Neuronal stem cell (in vitro differentiated cells): ENCODE measurements at regions not wholly inside any gene's neighbourhood (a gene's known extent, or its start where the extent isn't known, plus 50 kb on each side); places are given as distances from the start of the nearest gene placed in this dataset.
"Not testable (repeated sequence)": the region's sequence is repeated elsewhere in the genome, so short reads cannot be mapped to it uniquely, and the experiment has no call there.

Experiments used
- DNase-seq: peaks from one replicate; pipeline ENCODE4 v3.0.0-alpha.2; 2013; ENCODE audit warnings: low spot score
- H2AFZ ChIP-seq: one replicate; pipeline ENCODE4 v1.6.1; 2013; ENCODE audit warnings: mild to moderate bottlenecking, low read length, inconsistent platforms
- H2AK5ac ChIP-seq: 2 replicates; pipeline ENCODE4 v1.6.1; 2013; ENCODE audit warnings: low read depth, mild to moderate bottlenecking, inconsistent platforms, low read length, moderate library complexity, mixed read lengths
- H2BK120ac ChIP-seq: 2 replicates; pipeline ENCODE4 v1.6.1; 2013; ENCODE audit warnings: low read depth, mild to moderate bottlenecking, inconsistent platforms, low read length, moderate library complexity, mixed read lengths
- H2BK12ac ChIP-seq: one replicate; pipeline ENCODE4 v1.6.1; 2013; ENCODE audit warnings: low read length, inconsistent platforms
- H2BK15ac ChIP-seq: 2 replicates; pipeline ENCODE4 v1.6.1; 2013; ENCODE audit warnings: mild to moderate bottlenecking, low read length, inconsistent platforms, mixed read lengths
- H2BK5ac ChIP-seq: one replicate; pipeline ENCODE4 v1.6.1; 2013; ENCODE audit warnings: inconsistent platforms, mild to moderate bottlenecking, low read length, moderate library complexity
- H3K14ac ChIP-seq: one replicate; pipeline ENCODE4 v1.6.1; 2013; ENCODE audit warnings: low read length, inconsistent platforms
- H3K18ac ChIP-seq: 2 replicates; pipeline ENCODE4 v1.6.1; 2013; ENCODE audit warnings: low read length, inconsistent platforms
- H3K23ac ChIP-seq: 2 replicates; pipeline ENCODE4 v1.6.1; 2013; ENCODE audit warnings: low read depth, mild to moderate bottlenecking, mixed read lengths, low read length, inconsistent platforms; ENCODE audit not compliant: poor library complexity
- H3K27ac ChIP-seq: replicated peaks from 3 replicates; pipeline ENCODE4 v1.5.1; 2013; ENCODE audit warnings: low read length, inconsistent platforms
- H3K27me3 ChIP-seq, 3 experiments: 2 replicates each; pipeline ENCODE4 v1.6.1; 2013; ENCODE audit warnings: low read length in 3 of 3, mild to moderate bottlenecking in 2 of 3, inconsistent platforms in 1 of 3, low read depth in 1 of 3, mixed read lengths in 1 of 3, moderate library complexity in 1 of 3; ENCODE audit not compliant: control insufficient read depth in 3 of 3, insufficient read depth in 3 of 3
- H3K36me3 ChIP-seq, 2 donors: replicated peaks in 1 of 2; 2 replicates each; pipeline ENCODE4 v1.6.1; 2013; ENCODE audit warnings: low read length in 2 of 2; ENCODE audit not compliant: control insufficient read depth in 2 of 2, insufficient read depth in 2 of 2
- H3K4ac ChIP-seq: 2 replicates; pipeline ENCODE4 v1.6.1; 2013; ENCODE audit warnings: inconsistent platforms, mild to moderate bottlenecking, low read length, moderate library complexity
- H3K4me1 ChIP-seq, 2 donors: 1 replicate in 1 of 2; 2 replicates in 1 of 2; pipeline ENCODE4 v1.6.1; 2013; ENCODE audit warnings: low read length in 2 of 2, low read depth in 1 of 2; ENCODE audit not compliant: control insufficient read depth in 2 of 2, insufficient read depth in 1 of 2
- H3K4me2 ChIP-seq: one replicate; pipeline ENCODE4 v1.6.1; 2013; ENCODE audit warnings: mild to moderate bottlenecking, low read length, inconsistent platforms; ENCODE audit not compliant: insufficient read depth, poor library complexity, severe bottlenecking
- H3K4me3 ChIP-seq, 2 donors: 2 replicates each; pipeline ENCODE4 v1.5.1; 2013; ENCODE audit warnings: low read length in 2 of 2, mild to moderate bottlenecking in 2 of 2, inconsistent platforms in 1 of 2, moderate library complexity in 1 of 2
- H3K79me1 ChIP-seq: one replicate; pipeline ENCODE4 v1.6.1; 2013; ENCODE audit warnings: low read depth, mild to moderate bottlenecking, inconsistent platforms, low read length, moderate library complexity
- H3K9ac ChIP-seq: one replicate; pipeline ENCODE4 v1.6.1; 2013; ENCODE audit warnings: mild to moderate bottlenecking, low read depth, low read length, inconsistent platforms; ENCODE audit not compliant: poor library complexity
- H3K9me3 ChIP-seq, 2 donors: replicated peaks in 1 of 2; 2 replicates each; pipeline versions ENCODE3 to v1.6.1; 2013; ENCODE audit warnings: low read length in 2 of 2, mild to moderate bottlenecking in 2 of 2, inconsistent platforms in 1 of 2, low read depth in 1 of 2, mixed read lengths in 1 of 2, moderate library complexity in 1 of 2; ENCODE audit not compliant: control insufficient read depth in 2 of 2, insufficient read depth in 1 of 2
- H4K8ac ChIP-seq: one replicate; pipeline ENCODE4 v1.6.1; 2013; ENCODE audit warnings: low read depth, mild to moderate bottlenecking, inconsistent platforms, low read length, moderate library complexity
- H4K91ac ChIP-seq: one replicate; pipeline ENCODE4 v1.6.1; 2013; ENCODE audit warnings: low read length, low read depth, mild to moderate bottlenecking, inconsistent platforms; ENCODE audit not compliant: poor library complexity
- WGBS, 2 donors: extraction: QIAGEN DNeasy Blood & Tissue Kit; methylation state at CpG; one replicate each; pipeline ENCODE4 v1.1.7; 2013; ENCODE audit warnings: missing lambda C conversion rate in 2 of 2, mixed read lengths in 1 of 2; ENCODE audit not compliant: insufficient read length in 2 of 2, insufficient replicate concordance in 1 of 2; ENCODE audit errors: extremely low coverage in 2 of 2; 5-methylcytosine and 5-hydroxymethylcytosine counted together

DNA sequence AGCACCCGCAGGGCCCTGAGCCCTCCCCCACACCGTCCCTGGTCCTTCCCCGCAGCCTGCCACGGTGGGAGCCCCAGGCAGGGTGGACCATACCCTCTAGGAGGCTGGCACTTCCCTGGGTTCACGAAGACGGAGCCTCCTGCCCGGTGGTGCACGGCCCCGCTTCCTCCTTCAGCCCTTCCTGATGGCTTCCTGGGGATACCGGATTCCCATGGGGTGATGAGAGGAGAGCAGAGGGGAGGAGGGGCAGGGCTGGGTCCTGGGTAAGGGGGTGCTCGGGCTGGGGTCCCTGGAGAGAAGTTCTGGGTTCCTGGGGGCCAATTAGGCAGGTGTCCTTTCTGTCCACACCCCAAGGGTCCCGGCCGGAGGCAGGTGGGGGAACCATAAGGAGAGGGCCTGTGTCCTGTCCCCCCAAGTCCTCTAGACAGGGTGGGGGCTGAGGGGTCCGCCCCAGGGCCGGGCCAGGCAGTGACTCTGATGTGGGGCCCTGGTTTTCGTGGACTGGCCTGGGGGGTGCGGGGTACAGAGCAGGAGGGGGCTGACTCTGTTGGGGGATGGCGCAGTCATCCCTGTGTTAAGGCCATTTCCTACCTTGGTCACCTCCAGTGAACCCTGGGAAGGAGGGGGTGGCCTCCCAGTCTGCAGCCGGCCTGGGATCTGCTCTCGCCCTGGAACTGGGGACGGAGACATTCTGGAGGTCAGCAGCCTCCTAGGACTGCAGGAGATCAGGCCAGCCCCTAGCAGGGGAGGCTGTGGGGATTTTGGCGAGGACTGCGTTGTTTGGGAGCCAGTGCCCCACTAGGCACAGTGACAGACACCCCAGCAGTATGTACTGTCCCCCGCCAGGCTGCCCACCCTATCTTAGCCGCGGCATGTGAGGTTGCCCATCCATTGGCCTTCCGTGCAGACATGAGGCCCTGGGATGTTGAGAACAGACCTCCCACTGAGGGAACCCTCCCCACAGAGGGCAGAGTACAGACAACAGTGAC is 366.4 kb downstream of the TMEM121 start:
- H2BK120ac ChIP-seq, H4K8ac ChIP-seq, H2BK15ac ChIP-seq, H2AFZ ChIP-seq, H3K18ac ChIP-seq, H3K27ac ChIP-seq, H3K4ac ChIP-seq, H3K9ac ChIP-seq, H3K23ac ChIP-seq, H3K4me2 ChIP-seq, DNase-seq, H3K36me3 ChIP-seq, H3K27me3 ChIP-seq, H3K14ac ChIP-seq, H4K91ac ChIP-seq, H3K4me1 ChIP-seq, H2BK12ac ChIP-seq, H3K79me1 ChIP-seq, H3K4me3 ChIP-seq, H2BK5ac ChIP-seq, H2AK5ac ChIP-seq: not testable (repeated sequence)
- peaks cover 0 to 38% of the 10 kb centered on the region in 2 donors for H3K9me3 ChIP-seq
- WGBS, 2 donors: no CpG with 5 or more reads among the region's 27 CpGs

DNA sequence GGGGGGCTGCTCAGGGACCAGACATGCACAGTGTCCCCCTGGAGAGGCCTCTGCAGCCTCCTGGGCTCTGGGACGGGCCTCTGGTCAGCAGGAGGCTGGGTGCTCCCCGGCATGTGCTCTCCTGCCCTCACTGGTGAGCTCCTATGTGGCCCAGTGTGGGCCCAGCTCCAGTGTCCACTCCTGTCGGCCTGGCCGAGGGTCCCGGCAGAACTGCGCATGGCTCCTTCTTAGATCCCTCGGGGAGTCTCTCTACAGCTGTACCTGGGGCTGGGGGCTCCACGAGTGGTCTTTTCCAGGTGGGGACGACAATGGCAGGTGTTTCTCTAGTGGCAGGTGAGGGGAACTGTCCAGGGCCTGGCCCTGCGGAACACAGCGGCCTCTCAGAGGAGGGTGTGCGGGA is 367.3 kb downstream of the TMEM121 start:
- H2AK5ac ChIP-seq, H4K8ac ChIP-seq, H2BK12ac ChIP-seq, DNase-seq, H3K27ac ChIP-seq, H2AFZ ChIP-seq, H2BK15ac ChIP-seq, H3K4me1 ChIP-seq, H3K27me3 ChIP-seq, H3K4me3 ChIP-seq, H2BK5ac ChIP-seq, H3K79me1 ChIP-seq, H3K4ac ChIP-seq, H3K23ac ChIP-seq, H2BK120ac ChIP-seq, H3K14ac ChIP-seq, H3K4me2 ChIP-seq, H3K9ac ChIP-seq, H3K18ac ChIP-seq, H4K91ac ChIP-seq, H3K36me3 ChIP-seq: not testable (repeated sequence)
- no CpG with 5 or more reads among the region's 12 CpGs for WGBS, 2 donors
- H3K9me3 ChIP-seq: peaks cover 0 to 37% of the 10 kb centered on the region in 2 donors

DNA sequence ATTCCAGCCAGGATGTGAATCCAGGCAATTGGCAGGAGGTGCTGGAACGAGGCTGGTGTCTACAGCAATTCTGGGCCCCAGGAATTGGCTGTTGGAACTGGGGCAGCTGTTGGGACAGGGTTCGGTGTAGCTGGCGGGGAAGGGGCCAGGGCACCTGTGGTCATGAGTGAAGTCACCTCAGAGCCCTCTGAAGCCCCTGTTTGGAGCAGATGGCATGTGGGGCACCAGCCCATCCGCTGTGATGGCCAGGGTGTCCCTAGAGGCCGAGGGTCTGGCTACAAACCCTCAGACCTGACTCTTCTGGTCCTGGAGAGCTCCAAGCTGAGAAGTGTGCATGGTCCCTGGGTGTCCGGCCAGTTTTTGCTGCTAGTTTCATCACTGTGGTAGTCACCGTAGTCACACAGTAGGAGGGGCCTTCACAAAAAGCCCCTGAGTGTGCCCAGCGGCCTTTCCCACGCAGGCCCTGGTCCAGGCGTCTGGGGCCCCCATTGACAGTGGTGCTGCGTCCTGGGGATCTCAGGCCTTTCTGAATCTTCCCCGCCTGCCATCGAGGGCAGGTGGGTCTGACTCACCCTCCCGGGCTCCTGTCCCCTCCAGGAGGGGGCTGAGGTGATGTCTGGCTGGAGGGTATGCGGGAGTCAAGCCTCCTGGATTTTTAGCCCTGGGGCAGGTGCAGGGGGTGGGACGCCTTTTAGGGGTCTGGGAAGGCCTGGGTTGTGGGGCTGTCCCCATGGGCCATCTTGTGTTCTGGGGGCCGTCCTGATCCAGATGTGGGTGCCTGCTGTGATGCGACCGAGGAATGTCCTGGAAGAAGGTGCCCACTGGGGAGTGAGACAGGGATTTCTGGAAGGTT is 368.0 kb downstream of the TMEM121 start:
- Histone ChIP-seq H4K91ac (no peak overlapping the region), H3K9ac (no peak overlapping the region), H3K27me3 (peaks cover 0 to 7% (median 0%) of the 10 kb centered on the region in 3 experiments), H2AK5ac (no peak overlapping the region), H3K9me3 (peaks cover 0 to 40% of the 10 kb centered on the region in 2 donors), H2BK120ac (no peak overlapping the region), H3K27ac (no peak overlapping the region), H3K14ac (no peak overlapping the region), H3K4me1 (no peaks in the 10 kb centered on the region), H3K79me1 (no peaks in the 10 kb centered on the region), H2BK12ac (no peak overlapping the region), H2BK15ac (no peak overlapping the region), H3K4ac (no peak overlapping the region), H3K4me3 (no peak overlapping the region), H3K23ac (no peak overlapping the region), H3K4me2 (no peak overlapping the region), H3K36me3 (no peaks in the 10 kb centered on the region), H2AFZ (no peak overlapping the region), H2BK5ac (no peak overlapping the region), H3K18ac (no peak overlapping the region), H4K8ac (no peak overlapping the region)
- no peak for DNase-seq
- whole genome bisulfite sequencing, 2 donors: no CpG with 5 or more reads among the region's 19 CpGs
